ENCODE measurements at regions not wholly inside any gene's neighbourhood (a gene's known extent, or its start where the extent isn't known, plus 50 kb on each side); places are given as distances from the start of the nearest gene placed in this dataset.

GRCh38 chr19:32150605-32151004 is 194.8 kb upstream of the ZNF507 start:
- Histone ChIP-seq H3K27me3 (replicated peaks; ENCODE audit: insufficient read depth) (no peaks in the 10 kb centered on the region), H3K4me1 (replicated peaks) (no peaks in the 10 kb centered on the region), H3K9me3 (no peaks in the 10 kb centered on the region), H3K36me3 (no peaks in the 10 kb centered on the region), H3K27ac (no peak overlapping the region), H3K4me3 (no peak overlapping the region)
- no peak for DNase-seq (ENCODE audit: low spot score)
- intact Hi-C loops (cut with DNase I): no loop called here
- TF ChIP-seq POLR2A (IDR thresholded peaks at IDR 0.05) (no peak), POLR2AphosphoS5 (IDR thresholded peaks at IDR 0.05) (no peak)
- TF ChIP-seq, protein P1, sequence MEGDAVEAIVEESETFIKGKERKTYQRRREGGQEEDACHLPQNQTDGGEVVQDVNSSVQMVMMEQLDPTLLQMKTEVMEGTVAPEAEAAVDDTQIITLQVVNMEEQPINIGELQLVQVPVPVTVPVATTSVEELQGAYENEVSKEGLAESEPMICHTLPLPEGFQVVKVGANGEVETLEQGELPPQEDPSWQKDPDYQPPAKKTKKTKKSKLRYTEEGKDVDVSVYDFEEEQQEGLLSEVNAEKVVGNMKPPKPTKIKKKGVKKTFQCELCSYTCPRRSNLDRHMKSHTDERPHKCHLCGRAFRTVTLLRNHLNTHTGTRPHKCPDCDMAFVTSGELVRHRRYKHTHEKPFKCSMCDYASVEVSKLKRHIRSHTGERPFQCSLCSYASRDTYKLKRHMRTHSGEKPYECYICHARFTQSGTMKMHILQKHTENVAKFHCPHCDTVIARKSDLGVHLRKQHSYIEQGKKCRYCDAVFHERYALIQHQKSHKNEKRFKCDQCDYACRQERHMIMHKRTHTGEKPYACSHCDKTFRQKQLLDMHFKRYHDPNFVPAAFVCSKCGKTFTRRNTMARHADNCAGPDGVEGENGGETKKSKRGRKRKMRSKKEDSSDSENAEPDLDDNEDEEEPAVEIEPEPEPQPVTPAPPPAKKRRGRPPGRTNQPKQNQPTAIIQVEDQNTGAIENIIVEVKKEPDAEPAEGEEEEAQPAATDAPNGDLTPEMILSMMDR (IDR thresholded peaks at IDR 0.05): no peak

DNA sequence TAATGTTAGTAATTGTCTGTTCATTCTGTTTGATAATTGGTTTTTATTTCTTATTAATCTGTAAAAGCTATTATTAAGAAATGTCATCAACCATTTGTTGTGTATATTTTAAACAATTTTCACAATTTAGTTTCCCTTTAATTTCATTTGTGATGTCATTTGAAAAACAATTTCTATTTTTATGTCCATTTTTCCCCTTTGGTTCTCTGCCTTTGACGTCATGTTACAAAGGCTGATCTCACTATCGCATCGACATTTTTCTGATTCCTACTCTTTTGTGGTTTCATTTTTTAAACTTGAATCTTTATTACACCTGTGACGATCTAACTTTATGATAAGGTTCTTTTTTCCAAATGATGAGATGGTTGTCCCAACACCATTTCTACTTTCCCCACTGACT is 191.0 kb upstream of the ZNF507 start:
- DNase-seq (ENCODE audit: low spot score): no peak
- Histone ChIP-seq H3K9me3 (no peaks in the 10 kb centered on the region), H3K27me3 (replicated peaks; ENCODE audit: insufficient read depth) (no peaks in the 10 kb centered on the region), H3K36me3 (no peaks in the 10 kb centered on the region), H3K4me3 (no peak overlapping the region), H3K27ac (no peak overlapping the region), H3K4me1 (replicated peaks) (no peaks in the 10 kb centered on the region)
- intact Hi-C loops (cut with DNase I): no loop called here
- WGBS: 91% methylated on average over 4 of the region's 4 CpGs
- no peak for TF ChIP-seq POLR2A (IDR thresholded peaks at IDR 0.05)
- TF ChIP-seq, protein P1 (IDR thresholded peaks at IDR 0.05): no peak

DNA sequence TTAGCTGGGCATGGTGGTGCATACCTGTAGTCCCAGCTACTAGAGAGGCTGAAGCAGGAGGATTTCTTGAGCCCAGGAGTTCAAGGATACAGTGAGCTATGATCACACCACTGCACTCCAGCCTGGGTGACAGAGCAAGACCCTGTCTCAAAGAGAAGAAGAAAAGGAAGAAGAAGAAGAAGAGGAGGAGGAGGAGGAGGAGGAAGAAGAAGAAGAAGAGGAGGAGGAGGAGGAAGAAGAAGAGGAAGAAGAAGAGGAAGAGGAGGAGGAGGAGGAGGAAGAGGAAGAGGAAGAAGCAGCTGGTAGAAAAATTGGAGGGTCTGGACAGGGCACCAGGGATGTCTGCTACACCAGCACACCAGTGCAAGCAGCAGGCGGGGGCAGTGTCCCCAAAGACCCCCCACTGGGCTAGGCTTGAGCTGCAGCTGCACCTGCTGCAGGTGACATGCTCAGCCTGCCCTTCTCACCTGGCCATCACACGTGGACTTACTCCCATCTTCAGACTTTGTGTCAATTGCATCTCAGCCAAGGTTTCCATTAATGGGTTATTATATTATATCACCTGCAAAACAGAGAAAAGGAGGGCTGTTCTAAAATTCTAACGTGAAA is 180.9 kb upstream of the ZNF507 start:
- Histone ChIP-seq H3K27me3 (replicated peaks; ENCODE audit: insufficient read depth) (no peaks in the 10 kb centered on the region), H3K27ac (no peak overlapping the region), H3K36me3 (no peaks in the 10 kb centered on the region), H3K9me3 (no peaks in the 10 kb centered on the region), H3K4me1 (replicated peaks) (no peaks in the 10 kb centered on the region), H3K4me3 (no peak overlapping the region)
- TF ChIP-seq POLR2AphosphoS5 (IDR thresholded peaks at IDR 0.05) (no peak), POLR2A (IDR thresholded peaks at IDR 0.05) (no peak)
- TF ChIP-seq, protein P1 (IDR thresholded peaks at IDR 0.05): no peak
- DNase-seq (ENCODE audit: low spot score): no peak
- intact Hi-C loops (cut with DNase I): no loop called here
- WGBS: 59% methylated on average over 3 of the region's 3 CpGs

DNA sequence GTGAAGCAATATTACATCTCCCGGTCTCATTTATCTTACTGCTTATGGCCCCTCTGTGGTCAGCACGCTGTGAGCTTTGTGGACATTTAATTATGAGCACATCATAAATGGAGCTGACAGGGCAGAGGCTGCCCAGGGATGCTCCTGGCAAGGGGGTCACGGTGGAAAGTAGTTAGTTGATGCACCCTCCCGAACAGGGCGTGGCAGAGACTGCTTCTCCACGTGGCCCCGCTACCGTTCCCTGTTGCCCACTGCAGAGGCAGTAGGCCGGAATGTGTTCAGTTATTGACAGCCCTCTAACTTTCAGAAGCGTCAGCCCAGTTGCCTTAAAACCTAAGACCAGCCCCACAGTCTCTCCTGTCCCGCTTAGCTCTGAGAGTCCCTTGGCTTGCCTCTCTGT is 180.3 kb upstream of the ZNF507 start:
- Histone ChIP-seq H3K27me3 (replicated peaks; ENCODE audit: insufficient read depth) (no peaks in the 10 kb centered on the region), H3K4me1 (replicated peaks) (no peaks in the 10 kb centered on the region), H3K4me3 (no peak overlapping the region), H3K9me3 (no peaks in the 10 kb centered on the region), H3K27ac (no peak overlapping the region), H3K36me3 (no peaks in the 10 kb centered on the region)
- intact Hi-C loops (cut with DNase I): no loop called here
- DNase-seq (ENCODE audit: low spot score): no peak
- 68% methylated on average over 11 of the region's 11 CpGs for WGBS
- TF ChIP-seq, protein P1 (IDR thresholded peaks at IDR 0.05): no peak
- TF ChIP-seq POLR2AphosphoS5 (IDR thresholded peaks at IDR 0.05) (no peak), POLR2A (IDR thresholded peaks at IDR 0.05) (no peak)

- H3K27me3 ChIP-seq (replicated peaks; ENCODE audit: insufficient read depth): no peaks in the 10 kb centered on the region
- H3K36me3 ChIP-seq: no peaks in the 10 kb centered on the region
- no peak overlapping the region for H3K4me3 ChIP-seq
- 67% methylated on average over 16 of the region's 16 CpGs for WGBS
- H3K4me1 ChIP-seq (replicated peaks): no peaks in the 10 kb centered on the region
- no peak for DNase-seq (ENCODE audit: low spot score)
- no peak overlapping the region for H3K27ac ChIP-seq
- intact Hi-C loops (cut with DNase I): no loop called here
- H3K9me3 ChIP-seq: no peaks in the 10 kb centered on the region
- TF ChIP-seq POLR2AphosphoS5 (IDR thresholded peaks at IDR 0.05): no peak
- TF ChIP-seq, protein P1 (IDR thresholded peaks at IDR 0.05): no peak
- TF ChIP-seq POLR2A (IDR thresholded peaks at IDR 0.05): no peak
Observed at GRCh38 chr19:32165750-32166149, 179.7 kb upstream of the ZNF507 start.
